ENCODE measurements at regions not wholly inside any gene's neighbourhood (a gene's known extent, or its start where the extent isn't known, plus 50 kb on each side); places are given as distances from the start of the nearest gene placed in this dataset.

DNA sequence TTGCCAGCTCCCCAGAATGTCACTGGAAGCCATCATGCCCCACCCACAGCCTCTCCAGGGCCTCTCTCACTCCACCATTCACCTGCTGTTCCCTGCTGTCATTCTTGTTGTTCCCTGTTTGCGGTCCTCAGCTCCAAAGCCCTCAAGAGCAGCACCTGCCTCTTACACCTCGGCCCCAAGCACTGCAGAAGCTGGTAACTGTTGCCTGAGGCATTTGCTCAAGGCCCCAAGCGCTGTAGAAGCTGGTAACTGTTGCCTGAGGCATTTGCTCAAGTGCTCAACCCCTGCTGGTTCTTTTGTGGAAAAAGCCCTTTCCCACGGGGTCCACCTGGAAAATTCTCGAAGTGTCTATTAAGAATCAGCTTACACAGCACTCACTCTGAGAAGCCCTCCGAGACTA lies 78.0 kb downstream of the ARL6IP4 start:
- no peaks in the 10 kb centered on the region for H3K36me3 ChIP-seq (ENCODE audit: low read depth, missing control alignments)
- WGBS, 2 donors: 88 to 89% methylated on average over 6 of the region's 6 CpGs
- no peak overlapping the region for H3K4me3 ChIP-seq
- peak overlapping the region; percentile 4 to 44 for H3K27ac ChIP-seq
- no peak for DNase-seq
- no peak for TF ChIP-seq POLR2A (IDR thresholded peaks at IDR 0.05)
- TF ChIP-seq, protein P1, sequence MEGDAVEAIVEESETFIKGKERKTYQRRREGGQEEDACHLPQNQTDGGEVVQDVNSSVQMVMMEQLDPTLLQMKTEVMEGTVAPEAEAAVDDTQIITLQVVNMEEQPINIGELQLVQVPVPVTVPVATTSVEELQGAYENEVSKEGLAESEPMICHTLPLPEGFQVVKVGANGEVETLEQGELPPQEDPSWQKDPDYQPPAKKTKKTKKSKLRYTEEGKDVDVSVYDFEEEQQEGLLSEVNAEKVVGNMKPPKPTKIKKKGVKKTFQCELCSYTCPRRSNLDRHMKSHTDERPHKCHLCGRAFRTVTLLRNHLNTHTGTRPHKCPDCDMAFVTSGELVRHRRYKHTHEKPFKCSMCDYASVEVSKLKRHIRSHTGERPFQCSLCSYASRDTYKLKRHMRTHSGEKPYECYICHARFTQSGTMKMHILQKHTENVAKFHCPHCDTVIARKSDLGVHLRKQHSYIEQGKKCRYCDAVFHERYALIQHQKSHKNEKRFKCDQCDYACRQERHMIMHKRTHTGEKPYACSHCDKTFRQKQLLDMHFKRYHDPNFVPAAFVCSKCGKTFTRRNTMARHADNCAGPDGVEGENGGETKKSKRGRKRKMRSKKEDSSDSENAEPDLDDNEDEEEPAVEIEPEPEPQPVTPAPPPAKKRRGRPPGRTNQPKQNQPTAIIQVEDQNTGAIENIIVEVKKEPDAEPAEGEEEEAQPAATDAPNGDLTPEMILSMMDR (IDR thresholded peaks at IDR 0.05): no peak
- intact Hi-C loops (cut with DNase I; ENCODE audit: low total_unique reads): no loop called here
- no peaks in the 10 kb centered on the region for H3K9me3 ChIP-seq
- no peaks in the 10 kb centered on the region for H3K27me3 ChIP-seq
- H3K4me1 ChIP-seq: peaks cover 47% of the 10 kb centered on the region

DNA sequence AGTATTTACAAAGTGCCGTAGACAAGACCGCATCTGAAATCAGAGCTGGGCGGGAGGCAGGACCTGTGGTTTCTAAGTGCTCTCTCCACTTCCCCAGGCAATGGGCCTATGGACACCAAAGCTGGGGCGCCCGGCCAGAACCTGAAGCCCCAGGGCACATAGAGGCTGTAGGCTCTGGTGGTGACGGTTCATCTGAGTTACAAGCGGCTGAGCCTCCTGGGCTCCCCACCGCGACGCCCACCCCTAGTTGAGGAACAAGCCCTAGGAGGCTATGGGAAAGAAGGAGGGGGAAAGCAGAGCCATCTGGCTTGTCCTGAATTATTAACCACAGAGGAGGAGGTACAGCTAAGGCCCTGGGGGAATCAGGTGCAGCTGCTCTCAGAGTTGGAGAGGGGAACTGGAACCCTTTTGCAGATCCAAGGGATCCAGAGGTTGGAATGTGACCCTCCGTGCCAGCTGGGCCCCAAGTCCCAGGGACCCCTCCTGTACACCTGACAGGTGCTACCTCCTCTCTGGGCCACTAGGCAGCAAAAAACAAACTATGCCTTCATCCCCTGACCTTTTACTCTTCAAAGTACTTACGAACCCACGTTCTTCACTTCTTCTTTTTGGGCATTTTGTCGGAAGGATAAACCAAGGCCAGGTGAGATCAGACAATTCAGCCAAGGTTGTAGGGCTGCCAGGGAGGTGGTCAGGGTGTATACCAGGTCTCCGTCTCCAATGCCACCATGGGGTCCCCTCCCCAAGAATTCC lies 77.2 kb downstream of the ARL6IP4 start:
- peaks cover 39% of the 10 kb centered on the region for H3K4me1 ChIP-seq
- no peak for DNase-seq
- H3K36me3 ChIP-seq (ENCODE audit: low read depth, missing control alignments): no peaks in the 10 kb centered on the region
- no peak for TF ChIP-seq POLR2A (IDR thresholded peaks at IDR 0.05)
- TF ChIP-seq, protein P1 (IDR thresholded peaks at IDR 0.05): no peak
- no peak overlapping the region for H3K27ac ChIP-seq
- H3K4me3 ChIP-seq: no peak overlapping the region
- no peaks in the 10 kb centered on the region for H3K9me3 ChIP-seq
- WGBS, 2 donors: 94 to 96% methylated on average over 15 of the region's 15 CpGs
- intact Hi-C loops (cut with DNase I; ENCODE audit: low total_unique reads): no loop called here
- no peaks in the 10 kb centered on the region for H3K27me3 ChIP-seq

DNA sequence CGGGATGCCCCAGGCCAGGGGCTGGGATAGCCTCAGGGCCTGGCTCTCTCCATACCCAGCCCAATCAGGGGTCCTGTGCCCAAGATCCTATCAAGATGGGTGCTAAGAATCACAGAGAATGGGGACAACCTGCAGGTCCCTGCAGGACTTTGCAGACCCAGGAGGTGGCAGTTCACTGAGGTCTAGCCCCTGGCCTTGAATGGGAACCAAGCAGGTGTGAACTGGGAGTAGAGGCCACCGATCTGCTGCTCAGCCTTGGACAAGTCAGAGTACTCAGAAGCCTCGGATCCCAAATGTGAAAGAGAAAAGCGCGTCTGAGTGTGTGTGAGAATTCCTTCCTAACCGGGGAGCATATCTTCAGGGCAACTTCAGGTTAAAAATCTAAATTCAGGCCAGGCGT lies 76.2 kb downstream of the ARL6IP4 start:
- TF ChIP-seq POLR2A (IDR thresholded peaks at IDR 0.05): no peak
- TF ChIP-seq, protein P1 (IDR thresholded peaks at IDR 0.05): no peak
- no peaks in the 10 kb centered on the region for H3K9me3 ChIP-seq
- intact Hi-C loops (cut with DNase I; ENCODE audit: low total_unique reads): no loop called here
- H3K27ac ChIP-seq: no peak overlapping the region
- no peaks in the 10 kb centered on the region for H3K36me3 ChIP-seq (ENCODE audit: low read depth, missing control alignments)
- 93 to 98% methylated on average over 7 of the region's 7 CpGs for WGBS, 2 donors
- H3K4me3 ChIP-seq: no peak overlapping the region
- H3K4me1 ChIP-seq: peaks cover 29% of the 10 kb centered on the region
- DNase-seq: no peak
- no peaks in the 10 kb centered on the region for H3K27me3 ChIP-seq

DNA sequence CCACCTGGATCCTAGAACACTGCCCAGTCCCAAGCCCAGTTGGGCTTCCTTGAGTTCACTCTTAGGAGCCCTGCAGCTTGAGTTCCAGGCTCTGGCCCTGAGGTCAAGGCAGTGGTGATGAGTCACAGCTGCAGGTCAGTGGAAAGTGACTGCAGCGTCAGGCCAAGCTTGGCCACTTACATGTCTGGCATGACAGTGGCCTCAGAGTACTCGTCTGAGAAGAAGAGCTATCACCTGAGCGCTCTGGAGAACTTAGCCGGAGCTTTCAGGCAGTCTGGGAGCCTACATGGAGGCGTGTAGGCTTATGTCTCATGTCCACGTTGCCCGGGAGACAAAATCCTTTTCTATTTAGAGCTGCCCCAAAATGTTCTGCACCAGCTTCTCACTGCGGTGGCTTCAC lies 75.6 kb downstream of the ARL6IP4 start:
- Histone ChIP-seq H3K27ac (no peak overlapping the region), H3K4me1 (peaks cover 26% of the 10 kb centered on the region), H3K27me3 (no peaks in the 10 kb centered on the region), H3K4me3 (no peak overlapping the region), H3K9me3 (no peaks in the 10 kb centered on the region), H3K36me3 (ENCODE audit: low read depth, missing control alignments) (no peaks in the 10 kb centered on the region)
- no peak for DNase-seq
- TF ChIP-seq, protein P1 (IDR thresholded peaks at IDR 0.05): no peak
- TF ChIP-seq POLR2A (IDR thresholded peaks at IDR 0.05): no peak
- WGBS, 2 donors: 80 to 86% methylated on average over 8 of the region's 8 CpGs
- intact Hi-C loops (cut with DNase I; ENCODE audit: low total_unique reads): no loop called here

DNA sequence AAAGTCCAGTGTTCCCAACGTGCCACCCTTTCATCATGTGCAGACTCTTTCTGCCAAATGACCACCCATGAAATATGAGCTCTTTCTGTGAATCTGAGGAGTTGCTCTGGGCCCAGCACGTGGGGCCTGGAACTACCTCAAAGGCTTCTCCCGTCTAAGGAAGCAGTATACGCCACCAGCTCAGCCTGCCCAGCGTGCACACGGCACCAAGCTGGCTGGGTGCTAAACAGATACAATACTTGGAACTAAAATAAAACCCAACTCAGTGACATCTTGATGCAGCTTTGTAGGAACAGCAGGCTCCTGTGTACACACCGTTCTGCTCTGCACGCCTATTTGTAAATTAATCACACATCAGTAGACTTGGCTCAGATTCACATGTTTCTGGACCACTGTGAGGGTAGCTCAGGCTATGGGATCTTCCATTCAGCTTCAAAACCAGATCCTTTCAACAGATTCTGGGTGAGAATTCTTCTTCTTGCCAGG lies 74.8 kb downstream of the ARL6IP4 start:
- DNase-seq: peak; percentile 24
- TF ChIP-seq, protein P1 (IDR thresholded peaks at IDR 0.05): no peak
- no peak for TF ChIP-seq POLR2A (IDR thresholded peaks at IDR 0.05)
- 52 to 55% methylated on average over 8 of the region's 8 CpGs for WGBS, 2 donors
- Histone ChIP-seq H3K9me3 (no peaks in the 10 kb centered on the region), H3K4me1 (peaks cover 26% of the 10 kb centered on the region), H3K4me3 (no peak overlapping the region), H3K36me3 (ENCODE audit: low read depth, missing control alignments) (no peaks in the 10 kb centered on the region), H3K27me3 (no peaks in the 10 kb centered on the region), H3K27ac (no peak overlapping the region)
- intact Hi-C loops (cut with DNase I; ENCODE audit: low total_unique reads): no loop called here
